ENCODE measurements at regions not wholly inside any gene's neighbourhood (a gene's known extent, or its start where the extent isn't known, plus 50 kb on each side); places are given as distances from the start of the nearest gene placed in this dataset.

GRCh38 chr5:115718927-115719326 is 93.1 kb upstream of the TMED7 start:
- Histone ChIP-seq H3K4me3 (replicated peaks; ENCODE audit: insufficient read depth, low read length) (no peak overlapping the region), H3K27ac (replicated peaks) (no peak overlapping the region), H3K27me3 (ENCODE audit: insufficient read depth, poor library complexity, severe bottlenecking) (no peaks in the 10 kb centered on the region)
- TF ChIP-seq REST (IDR thresholded peaks at IDR 0.05; ENCODE audit: insufficient replicate concordance, low read depth): no peak
- TF ChIP-seq SPI1 (IDR thresholded peaks at IDR 0.05; ENCODE audit: borderline replicate concordance, low read depth): no peak
- TF ChIP-seq CTCF (IDR thresholded peaks at IDR 0.05; ENCODE audit: insufficient read depth, low read length): no peak
- no peak for TF ChIP-seq GABPA (IDR thresholded peaks at IDR 0.05; ENCODE audit: low read depth)
- TF ChIP-seq POLR2AphosphoS5 (IDR thresholded peaks at IDR 0.05; ENCODE audit: low read depth): no peak
- no peak for DNase-seq (ENCODE audit: low read depth in 1 of 2, low spot score in 1 of 2)

- DNase-seq (ENCODE audit: low read depth in 1 of 2, low spot score in 1 of 2): no peak
- Histone ChIP-seq H3K27me3 (ENCODE audit: insufficient read depth, poor library complexity, severe bottlenecking) (no peaks in the 10 kb centered on the region), H3K4me3 (replicated peaks; ENCODE audit: insufficient read depth, low read length) (no peak overlapping the region), H3K27ac (replicated peaks) (no peak overlapping the region)
- TF ChIP-seq REST (IDR thresholded peaks at IDR 0.05; ENCODE audit: insufficient replicate concordance, low read depth) (peak; percentile 88), SPI1 (IDR thresholded peaks at IDR 0.05; ENCODE audit: borderline replicate concordance, low read depth) (no peak)
Observed at GRCh38 chr5:115713408-115713807, 87.6 kb upstream of the TMED7 start.

- TF ChIP-seq CTCF (IDR thresholded peaks at IDR 0.05; ENCODE audit: insufficient read depth, low read length) (no peak), SPI1 (IDR thresholded peaks at IDR 0.05; ENCODE audit: borderline replicate concordance, low read depth) (no peak), POLR2AphosphoS5 (IDR thresholded peaks at IDR 0.05; ENCODE audit: low read depth) (no peak), REST (IDR thresholded peaks at IDR 0.05; ENCODE audit: insufficient replicate concordance, low read depth) (no peak), GABPA (IDR thresholded peaks at IDR 0.05; ENCODE audit: low read depth) (no peak)
- no peaks in the 10 kb centered on the region for H3K27me3 ChIP-seq (ENCODE audit: insufficient read depth, poor library complexity, severe bottlenecking)
- H3K4me3 ChIP-seq (replicated peaks; ENCODE audit: insufficient read depth, low read length): no peak overlapping the region
- no peak for DNase-seq (ENCODE audit: low read depth in 1 of 2, low spot score in 1 of 2)
- H3K27ac ChIP-seq (replicated peaks): no peak overlapping the region
Observed at GRCh38 chr5:115709585-115709984, 83.7 kb upstream of the TMED7 start.

Data from HL-60 (cell line).